Right lobe of liver (tissue), 4 donors: ENCODE measurements at regions not wholly inside any gene's neighbourhood (a gene's known extent, or its start where the extent isn't known, plus 50 kb on each side); places are given as distances from the start of the nearest gene placed in this dataset.

Experiments used
- CTCF ChIP-seq, 4 donors: fragments of 200-600 bp in 3 of 4; fragments of 450-650 bp in 1 of 4; IDR thresholded peaks; one replicate each; pipeline versions ENCODE4 v1.5.1 to v1.8.0; 2016 to 2022; ENCODE audit warnings: antibody characterized with exemption in 4 of 4, mild to moderate bottlenecking in 2 of 4
- POLR2A ChIP-seq: fragments of 450-650 bp; IDR thresholded peaks from one replicate; pipeline ENCODE4 v1.6.1; 2017; ENCODE audit warnings: antibody characterized with exemption, mild to moderate bottlenecking
- donor health status: DM: no; HTN: no; CAD: no.
- donor health status: DM: no; HTN: no; CAD: no.
- donor health status: DM: no; HTN: yes; CAD: no.

GRCh38 chr3:10746001-10746400, 70.0 kb upstream of the SLC6A11 start:
- TF ChIP-seq CTCF (IDR thresholded peaks at IDR 0.05) (no peak), POLR2A (no peak)
